GM21576 (cell line): ENCODE measurements at regions not wholly inside any gene's neighbourhood (a gene's known extent, or its start where the extent isn't known, plus 50 kb on each side); places are given as distances from the start of the nearest gene placed in this dataset.
"Not testable (repeated sequence)": the region's sequence is repeated elsewhere in the genome, so short reads cannot be mapped to it uniquely, and the experiment has no call there.

ENCODE experiments used
- ATAC-seq: cut with Tn5 transposase; IDR thresholded peaks from one replicate; pipeline ENCODE4 v1.9.1; 2021; ENCODE audit warnings: mild to moderate bottlenecking, moderate library complexity; ENCODE audit not compliant: unreplicated experiment

DNA sequence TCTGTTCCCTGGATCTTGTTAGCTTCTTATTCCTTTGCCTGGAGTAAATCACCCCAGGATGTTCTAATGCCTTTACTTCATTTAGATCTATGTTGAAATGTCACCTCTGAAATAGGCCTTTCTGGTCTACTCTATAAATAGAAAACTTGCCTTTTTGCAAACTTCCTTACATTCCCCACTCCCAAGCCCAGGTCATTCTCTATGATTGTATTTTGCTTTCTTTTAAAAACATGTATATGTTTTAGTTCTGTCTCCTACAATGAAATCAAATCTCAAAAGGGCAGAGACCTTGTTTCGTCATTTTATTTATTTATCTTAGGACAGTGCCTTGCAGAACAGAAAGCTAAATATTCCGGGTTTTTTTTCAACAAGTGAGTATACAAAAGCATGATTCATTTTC, 1657.7 kb upstream of the C9orf72 start:
- no peak for ATAC-seq

DNA sequence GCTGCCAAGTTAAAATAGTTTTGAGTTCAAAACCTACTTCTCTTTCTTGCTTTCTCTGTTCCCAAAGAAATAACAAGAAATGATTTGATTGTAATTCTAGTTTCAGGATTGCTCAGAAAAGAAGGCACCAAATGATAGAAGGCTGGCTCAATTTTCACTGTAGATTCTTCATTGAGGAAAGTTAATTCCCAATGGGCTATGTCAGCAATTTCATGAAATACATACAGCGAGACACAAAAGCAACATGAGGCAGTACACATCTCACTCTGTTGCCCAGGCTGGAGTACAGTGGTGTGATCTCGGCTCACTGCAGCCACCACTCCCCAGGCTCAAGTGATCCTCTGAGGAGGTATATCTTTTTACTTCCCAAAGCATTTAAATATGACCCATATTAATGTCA, 1659.9 kb upstream of the C9orf72 start:
- ATAC-seq, result no peak

DNA sequence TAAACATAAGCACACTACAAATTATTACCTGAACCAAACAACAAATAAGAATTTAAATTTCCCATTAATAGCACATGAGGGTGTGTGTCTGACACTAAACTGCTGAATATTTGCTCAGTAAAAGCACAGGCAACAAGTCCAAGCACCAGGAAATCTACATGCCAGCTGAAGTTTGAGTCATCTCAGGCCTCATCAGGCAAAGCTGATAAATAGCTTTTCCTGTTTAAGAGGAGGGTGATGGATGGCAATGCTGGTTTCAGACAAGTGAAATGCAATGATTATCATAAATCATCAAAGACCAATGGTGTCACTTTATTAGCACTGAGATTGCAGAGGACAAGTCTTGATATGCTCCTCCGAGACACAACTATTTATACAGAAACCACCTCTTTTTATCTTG, 1668.0 kb upstream of the C9orf72 start:
- ATAC-seq, result no peak

DNA sequence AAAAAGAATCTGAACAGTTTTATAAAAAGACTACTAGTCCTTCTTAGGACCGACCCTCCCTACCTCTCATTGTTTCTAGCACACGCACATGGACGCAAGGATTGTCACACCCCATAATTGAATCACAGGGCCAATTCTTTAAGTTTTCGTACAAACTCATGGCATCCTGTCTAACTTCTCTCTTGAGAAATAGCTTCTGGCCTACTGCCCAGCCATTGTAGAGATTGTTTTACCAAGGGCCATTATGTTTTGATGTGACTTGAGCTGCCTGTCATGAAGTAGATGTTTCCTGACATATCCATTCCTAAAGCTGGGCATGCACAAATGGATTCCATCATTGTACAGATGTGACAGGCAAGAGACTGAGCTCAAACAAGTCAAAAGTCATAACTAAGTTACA, 1672.1 kb upstream of the C9orf72 start:
- no peak for ATAC-seq

DNA sequence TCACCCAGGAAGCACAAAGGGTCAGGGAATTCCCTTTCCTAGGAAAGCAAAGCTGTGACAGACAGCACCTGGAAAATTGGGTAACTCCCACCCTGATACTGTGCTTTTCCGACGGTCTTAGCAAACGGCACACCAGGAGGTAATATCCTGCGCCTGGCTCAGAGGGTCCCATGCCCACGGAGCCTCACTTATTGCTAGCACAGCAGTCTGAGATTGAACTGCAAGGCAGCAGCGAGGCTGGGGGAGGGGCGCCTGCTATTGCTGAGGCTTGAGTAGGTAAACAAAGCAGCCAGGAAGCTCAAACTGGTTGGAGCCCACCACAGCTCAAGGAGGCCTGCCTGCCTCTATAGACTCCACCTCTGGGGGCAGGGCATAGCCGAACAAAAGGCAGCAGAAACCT, 1697.1 kb upstream of the C9orf72 start:
- not testable (repeated sequence) for ATAC-seq

DNA sequence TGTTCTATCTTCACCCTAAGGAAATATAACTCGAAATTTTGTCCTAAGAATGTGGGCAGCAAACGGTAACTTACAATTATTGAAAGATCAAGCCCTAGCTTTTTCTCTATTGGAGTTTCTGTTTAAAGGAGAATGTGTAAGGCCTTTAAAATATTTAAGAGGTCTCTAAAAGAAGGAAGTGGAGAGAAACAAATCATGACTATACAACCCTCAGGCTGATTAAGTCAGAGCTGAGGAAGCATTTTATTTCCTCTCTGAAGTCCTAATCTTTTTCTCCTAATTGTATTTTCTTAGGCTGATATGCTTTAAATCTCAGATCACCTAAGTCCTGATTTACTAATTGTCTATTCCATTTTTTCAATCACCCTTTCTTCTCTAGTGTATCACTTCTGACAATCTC, 1708.8 kb upstream of the C9orf72 start:
- ATAC-seq, result no peak

DNA sequence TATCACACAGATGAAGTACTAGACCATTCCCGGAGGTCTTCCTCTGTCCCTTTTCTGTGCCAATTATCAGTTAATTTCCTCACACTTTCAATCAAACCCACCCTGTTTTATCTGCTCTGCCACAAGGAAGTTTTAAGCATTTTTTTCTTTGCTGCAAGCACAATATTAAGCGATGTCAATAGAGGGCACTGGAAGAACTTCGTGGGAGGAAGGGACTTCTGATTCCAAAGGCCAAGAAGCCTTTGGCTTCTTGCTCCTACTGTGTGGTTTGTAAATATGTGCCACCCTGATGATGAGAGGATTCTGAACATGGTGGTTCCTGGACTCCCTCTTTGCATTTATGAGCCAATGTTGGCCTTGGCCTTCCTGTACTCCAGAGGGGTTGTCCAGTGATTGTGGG, 1712.5 kb upstream of the C9orf72 start:
- ATAC-seq, result no peak

DNA sequence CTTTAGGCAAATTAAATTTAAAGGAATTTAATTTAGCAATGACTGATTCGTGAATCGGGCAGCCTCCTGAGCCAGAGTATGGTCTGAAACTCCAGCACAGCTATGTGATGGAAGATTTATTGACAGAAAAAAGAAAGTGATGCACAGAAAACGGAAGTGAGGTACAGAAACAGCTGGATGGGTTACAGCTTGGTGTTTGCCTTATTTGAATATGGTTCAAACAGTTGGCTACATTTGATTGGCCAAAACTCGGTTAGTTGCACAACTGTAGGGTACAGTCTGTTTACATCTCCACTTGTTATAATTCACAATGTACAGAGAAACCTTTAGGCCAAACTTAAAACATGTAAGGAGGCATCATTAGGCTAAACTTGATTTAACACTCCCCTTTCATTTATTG, 1716.1 kb upstream of the C9orf72 start:
- no peak for ATAC-seq

DNA sequence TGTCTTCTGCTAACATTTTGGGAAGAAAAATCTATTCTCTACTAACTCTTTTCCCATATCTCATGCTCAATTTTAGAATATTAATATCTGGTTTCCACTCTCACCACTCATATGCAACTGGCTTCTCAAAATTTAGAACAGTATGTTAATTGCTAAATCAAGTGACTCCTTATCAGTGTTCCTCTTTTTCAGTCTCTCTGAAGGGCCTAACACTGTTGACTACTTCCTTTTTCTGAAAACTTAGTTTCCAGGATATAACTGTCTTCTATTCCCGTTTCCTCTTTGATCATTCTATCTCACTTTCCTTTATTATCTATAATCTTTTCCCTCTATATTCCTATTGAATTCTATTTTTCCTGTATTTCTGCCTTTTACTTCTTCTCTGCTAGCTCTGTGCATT, 1717.2 kb upstream of the C9orf72 start:
- ATAC-seq, result no peak

DNA sequence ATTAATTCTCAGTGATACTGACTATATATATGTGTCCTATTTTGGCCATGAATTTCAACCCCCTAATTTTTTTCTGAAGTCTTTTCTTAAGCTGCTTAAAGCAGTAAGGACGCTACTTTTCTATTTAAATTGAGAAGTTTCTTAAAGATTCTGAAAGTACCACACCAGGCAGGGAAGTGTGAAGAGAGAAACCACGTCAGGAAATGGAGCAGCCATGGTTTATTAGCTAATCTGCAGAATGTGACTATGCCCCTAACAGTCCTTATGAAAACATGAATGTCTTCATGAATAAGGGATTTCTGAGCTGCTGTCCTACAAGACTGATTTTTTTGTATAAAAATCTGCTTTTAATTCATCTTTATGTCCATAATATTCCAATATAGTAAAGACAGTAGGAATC, 1724.3 kb upstream of the C9orf72 start:
- no peak for ATAC-seq

DNA sequence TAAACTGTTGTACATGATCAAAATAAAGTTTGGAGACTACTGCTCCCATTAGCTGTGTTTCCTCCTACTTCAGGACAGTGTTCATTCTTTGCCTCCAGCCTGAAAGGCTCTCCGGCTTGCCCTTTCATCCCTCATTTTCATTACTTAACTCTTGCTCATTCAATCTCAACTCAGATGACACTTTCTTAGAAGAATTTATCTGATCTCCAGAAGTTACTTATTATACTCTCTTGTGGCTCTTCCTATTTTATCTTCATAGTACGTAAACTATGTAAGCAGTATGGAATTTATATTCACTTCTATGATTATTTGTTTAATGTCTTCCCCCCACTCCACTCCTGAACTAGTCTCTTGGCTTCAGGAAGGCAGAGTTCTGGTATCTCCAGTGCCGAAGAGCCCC, 1737.9 kb upstream of the C9orf72 start:
- no peak for ATAC-seq

DNA sequence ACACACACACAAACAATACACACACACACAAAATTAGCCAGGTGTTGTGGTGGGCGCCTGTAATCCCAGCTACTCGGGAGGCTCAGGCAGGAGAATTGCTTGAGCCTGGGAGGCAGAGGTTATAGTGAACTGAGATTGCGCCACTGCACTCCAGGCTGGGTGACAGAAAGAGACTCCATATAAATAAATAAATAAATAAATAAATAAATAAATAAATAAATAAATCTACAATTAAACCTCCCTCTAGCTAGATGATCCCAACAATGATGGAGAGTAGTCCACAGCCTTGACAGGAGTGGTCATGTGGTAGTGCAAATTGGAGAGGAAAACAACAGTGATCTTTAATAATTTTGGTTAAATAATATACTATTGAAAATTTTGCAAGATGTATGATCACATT, 1739.0 kb upstream of the C9orf72 start:
- no peak for ATAC-seq

DNA sequence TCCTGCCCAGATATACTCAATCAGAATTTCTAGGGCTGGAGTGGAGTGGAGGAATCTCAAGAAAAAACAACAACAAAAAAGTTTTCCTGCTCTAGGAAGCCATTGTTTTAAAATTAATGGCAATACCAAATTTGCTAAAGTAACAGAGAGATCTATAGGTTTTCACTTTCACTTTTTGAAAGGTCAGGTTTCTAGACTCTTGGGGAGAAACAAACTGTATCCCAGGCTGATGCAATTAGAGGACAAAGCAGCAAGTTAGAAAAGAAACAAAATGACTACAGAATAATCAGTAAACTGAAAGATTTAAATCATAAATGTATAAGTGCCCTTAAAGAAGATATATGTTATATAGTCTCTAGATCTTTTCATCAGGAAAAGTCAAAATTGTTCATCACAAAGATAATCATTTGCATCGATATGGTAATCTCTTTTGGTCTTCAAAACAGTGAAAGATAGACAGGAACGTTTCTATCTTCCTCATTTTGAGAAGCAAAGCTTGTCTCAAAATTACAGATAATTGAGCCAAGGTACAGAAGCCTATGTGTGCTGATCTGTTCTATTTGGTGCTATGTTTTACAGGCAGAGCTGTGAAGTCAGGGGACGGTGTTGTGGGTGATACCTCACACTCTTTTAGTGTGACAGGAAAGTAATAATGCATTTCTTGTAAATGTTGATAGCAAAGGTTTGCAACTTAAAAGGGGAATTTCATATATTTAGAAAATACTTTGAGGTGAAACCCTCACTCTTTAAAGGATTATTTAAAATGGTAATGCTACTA, 1746.6 kb upstream of the C9orf72 start:
- ATAC-seq, result no peak

DNA sequence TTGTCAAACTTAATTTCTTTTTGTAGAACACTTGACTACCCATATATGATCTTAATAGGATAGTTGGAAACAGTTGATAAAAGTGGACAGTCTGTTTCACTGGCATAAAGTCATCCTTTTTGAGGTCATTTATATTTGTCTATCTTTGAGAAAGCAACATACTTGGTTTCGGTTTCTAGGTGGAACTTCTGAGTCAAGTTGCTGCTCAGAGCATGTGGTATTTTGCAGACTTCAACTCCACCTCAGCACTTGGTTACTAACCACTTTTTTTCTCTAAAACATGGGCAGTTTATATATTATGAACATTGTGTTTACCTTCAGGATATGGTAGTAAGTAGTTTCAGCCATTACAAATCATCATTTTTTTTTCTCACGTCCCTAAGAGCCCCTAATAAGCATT, 1749.0 kb upstream of the C9orf72 start:
- ATAC-seq, result peak; percentile 62

DNA sequence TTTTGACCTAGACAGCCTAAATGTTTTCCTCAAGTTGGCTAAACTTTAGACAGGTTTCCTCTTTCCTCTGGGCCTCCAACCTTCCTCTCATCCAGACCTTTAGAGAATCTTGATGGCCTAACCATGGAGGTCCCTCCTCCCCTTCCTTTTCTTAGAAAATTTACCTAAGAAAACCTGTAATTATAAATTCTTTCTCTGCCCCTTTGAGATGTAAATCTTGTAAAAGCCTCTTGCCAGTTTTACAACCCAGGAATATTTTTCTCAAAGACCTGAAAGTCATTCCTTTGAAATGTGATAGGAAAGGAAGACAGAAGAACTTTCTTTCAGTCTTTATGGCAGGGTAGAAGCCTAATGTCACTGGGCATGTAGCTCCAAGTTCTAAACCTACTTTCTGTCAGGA, 1752.6 kb upstream of the C9orf72 start:
- ATAC-seq, result no peak

DNA sequence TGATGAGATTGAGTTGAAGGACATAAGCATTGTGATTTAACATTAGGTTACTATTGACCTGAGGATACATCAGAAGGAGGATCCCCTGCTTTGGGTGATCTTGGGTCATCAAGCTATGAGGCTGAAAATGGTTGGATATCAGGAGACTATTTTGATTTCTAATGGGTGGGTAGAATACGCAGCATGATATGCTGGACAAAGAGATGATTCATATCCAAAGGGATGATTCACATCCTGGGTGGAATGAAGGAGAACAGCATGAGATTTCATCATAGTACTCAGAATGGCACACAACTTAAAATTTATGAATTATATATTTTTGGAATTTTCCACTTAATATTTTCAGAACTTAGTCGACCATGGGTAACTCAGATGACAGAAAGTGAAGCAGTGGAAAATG, 1759.5 kb upstream of the C9orf72 start:
- no peak for ATAC-seq

DNA sequence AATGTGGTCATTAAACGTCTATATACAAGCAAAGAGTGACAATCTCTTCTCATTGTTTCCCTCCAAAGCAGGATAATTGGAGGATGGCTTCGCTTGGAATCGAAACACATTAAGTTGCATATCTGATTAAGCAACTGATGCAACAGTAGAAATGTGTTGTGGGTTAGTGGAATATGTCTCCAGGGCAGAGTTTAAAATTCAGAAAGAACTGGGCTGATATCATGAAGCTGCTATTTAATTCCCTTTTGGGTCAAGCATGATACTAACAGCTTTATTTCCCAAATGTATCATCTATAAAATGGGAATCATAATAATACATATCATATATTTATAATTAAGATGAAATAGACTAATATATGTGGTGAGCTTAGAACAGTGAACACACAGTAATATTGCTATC, 1763.0 kb upstream of the C9orf72 start:
- ATAC-seq, result no peak

DNA sequence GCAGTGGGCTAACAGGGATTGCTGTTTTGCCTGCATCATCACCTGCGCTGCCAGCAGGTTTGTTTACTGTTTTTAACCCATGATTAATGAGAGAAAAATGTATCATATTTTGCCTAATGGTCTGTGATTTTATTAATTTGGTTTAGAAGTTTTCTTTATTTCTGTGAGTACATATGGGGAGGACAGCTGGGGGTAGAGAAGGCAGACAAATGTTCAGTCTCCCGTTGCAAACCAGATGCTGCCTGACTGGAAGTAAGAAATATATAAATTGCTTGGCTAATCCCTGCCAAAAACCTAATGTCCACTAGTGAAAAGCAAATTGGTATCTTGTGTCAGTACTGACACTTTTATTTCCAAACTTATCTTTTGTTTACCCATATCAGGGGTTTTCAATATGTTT, 1766.1 kb upstream of the C9orf72 start:
- no peak for ATAC-seq

DNA sequence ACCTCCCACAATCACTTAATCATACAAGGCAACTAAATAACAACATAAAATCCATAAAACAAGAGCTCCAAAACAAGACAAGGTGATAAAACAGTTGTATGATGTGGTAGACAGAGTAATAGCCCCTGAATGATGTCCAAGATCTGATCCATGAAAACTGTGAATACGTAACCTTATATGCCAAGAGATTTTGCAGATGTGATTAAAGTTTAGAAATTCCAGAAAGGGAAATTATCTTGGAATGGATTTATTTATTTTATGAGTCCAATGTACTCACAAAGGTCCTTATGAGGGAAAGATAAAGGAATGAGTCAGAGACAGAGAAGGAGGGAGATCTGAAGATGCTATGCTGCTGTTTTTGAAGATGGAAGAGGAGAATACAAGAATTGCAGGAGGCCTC, 1775.7 kb upstream of the C9orf72 start:
- no peak for ATAC-seq

DNA sequence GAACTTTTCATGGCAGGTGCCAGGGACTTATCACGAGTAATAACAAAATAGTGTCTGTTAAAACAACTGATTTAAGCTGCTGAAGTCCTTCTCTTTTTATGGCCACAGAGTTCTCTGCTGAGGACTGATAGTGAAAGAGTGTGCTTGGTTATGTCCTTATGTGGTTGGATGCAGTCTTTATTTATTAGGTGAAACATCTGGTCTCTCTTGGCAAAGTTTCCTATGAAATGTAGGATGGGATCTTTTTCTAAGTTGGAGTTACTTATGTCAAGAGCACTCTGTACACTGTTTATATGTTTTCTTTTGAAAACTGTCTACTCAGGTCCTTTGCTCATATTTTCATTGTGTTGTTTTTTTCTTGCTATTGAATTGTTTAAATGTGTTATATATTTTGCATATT, 1816.1 kb upstream of the C9orf72 start:
- ATAC-seq, result no peak

DNA sequence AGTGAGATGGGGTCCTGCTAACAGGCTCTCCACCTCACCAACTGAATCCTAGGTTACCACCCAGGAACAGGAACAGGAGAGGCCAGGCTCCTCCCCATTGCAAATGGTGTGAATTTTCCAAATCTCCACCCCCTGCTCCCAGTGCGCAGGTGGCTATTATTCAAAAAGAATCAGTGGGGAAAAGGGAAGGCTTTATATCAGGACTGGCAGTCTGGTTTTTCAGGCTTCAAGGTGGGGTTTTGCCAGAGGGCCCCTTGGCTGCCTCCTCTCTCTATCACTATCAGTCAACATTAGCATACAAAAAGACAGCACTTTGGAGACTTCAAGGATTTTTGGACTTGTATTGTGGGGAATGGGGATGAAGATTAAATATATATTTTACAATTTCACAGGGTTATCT, 1817.6 kb upstream of the C9orf72 start:
- ATAC-seq, result no peak

DNA sequence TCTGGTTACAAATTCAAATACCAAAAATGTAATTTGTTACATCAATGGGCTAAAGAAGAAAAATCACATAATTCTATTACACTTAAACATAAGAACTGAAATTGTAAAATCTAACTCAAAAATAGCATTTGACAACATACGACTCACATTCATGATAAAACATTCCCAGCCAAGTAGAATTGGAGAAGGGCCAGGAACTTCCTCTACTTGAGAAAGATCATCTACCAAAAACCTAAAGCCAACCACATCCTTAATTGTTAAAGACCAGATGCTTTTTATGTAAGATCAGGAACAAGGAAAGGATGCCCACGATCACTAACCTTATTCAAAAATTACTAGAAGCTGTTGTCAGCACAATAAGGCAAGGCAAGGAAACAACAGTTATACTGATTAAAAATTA, 1819.8 kb upstream of the C9orf72 start:
- no peak for ATAC-seq

DNA sequence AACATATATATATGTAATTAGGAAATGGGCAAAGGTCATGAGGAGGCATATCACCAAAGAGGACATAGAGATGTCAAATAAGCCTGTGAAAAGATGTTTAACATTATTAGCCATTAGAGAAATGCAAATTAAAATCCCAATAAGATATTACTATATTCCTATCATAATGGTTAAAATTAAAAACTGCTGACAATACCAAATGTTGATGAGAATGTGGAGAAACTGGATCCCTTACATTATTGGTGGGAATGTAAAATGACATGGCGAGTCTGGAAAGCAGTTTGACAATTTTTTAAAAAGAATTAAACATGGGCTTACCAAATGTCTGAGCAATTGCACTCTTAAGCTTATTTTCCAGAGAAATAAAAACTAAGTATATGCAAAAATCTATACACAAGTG, 1821.6 kb upstream of the C9orf72 start:
- no peak for ATAC-seq
